ENCODE measurements at regions not wholly inside any gene's neighbourhood (a gene's known extent, or its start where the extent isn't known, plus 50 kb on each side); places are given as distances from the start of the nearest gene placed in this dataset.

GRCh38 chr2:19723021-19723420 is 178.8 kb downstream of the TTC32 start (continued):
- no peak for TF ChIP-seq TRAFD1 (CRISPR knock-in tag; IDR thresholded peaks at IDR 0.05; ENCODE audit: borderline replicate concordance)
- no peak for TF ChIP-seq ZBTB34 (CRISPR knock-in tag; IDR thresholded peaks at IDR 0.05)
- TF ChIP-seq RBM39 (IDR thresholded peaks at IDR 0.05; ENCODE audit: low read depth, low read length, poor library complexity, severe bottlenecking), result no peak
- no peak for TF ChIP-seq MYC (CRISPR knock-in tag; IDR thresholded peaks at IDR 0.05; ENCODE audit: borderline replicate concordance)
- no peak for TF ChIP-seq NCOR1 (IDR thresholded peaks at IDR 0.05; ENCODE audit: borderline replicate concordance, low read length)
- no peak for TF ChIP-seq PAWR (CRISPR knock-in tag; IDR thresholded peaks at IDR 0.05; ENCODE audit: borderline replicate concordance)
- TF ChIP-seq WIZ (CRISPR knock-in tag; IDR thresholded peaks at IDR 0.05), result no peak

GRCh38 chr2:19722531-19722971 is 179.2 kb downstream of the TTC32 start:
- H3K27me3 ChIP-seq (ENCODE audit: control insufficient read depth in 1 of 2, insufficient read depth in 2 of 2, low read length in 2 of 2), result peaks cover 0 to 25% of the 10 kb centered on the region in 2 experiments; a peak in 2 of 5 replicates
- no peaks in the 10 kb centered on the region for H3K36me3 ChIP-seq (replicated peaks in 1 of 2; ENCODE audit: control insufficient read depth in 1 of 2, insufficient read depth in 2 of 2, low read length in 2 of 2)
- H3K4me2 ChIP-seq (ENCODE audit: low read depth, low read length), result no peak overlapping the region
- H4K20me1 ChIP-seq (ENCODE audit: insufficient read depth, low read length), result no peaks in the 10 kb centered on the region
- H3K4me3 ChIP-seq (replicated peaks in 1 of 3; ENCODE audit: insufficient read depth in 1 of 3, low read depth in 2 of 3, low read length in 3 of 3), result no peak overlapping the region
- no peaks in the 10 kb centered on the region for H3K4me1 ChIP-seq (ENCODE audit: insufficient read depth, low read length)
- BruUV-seq (replicated peaks), result no TSS peak
- no peak overlapping the region for H2AFZ ChIP-seq (ENCODE audit: low read length)
- intact Hi-C loops (cut with micrococcal nuclease; ENCODE audit: unreplicated experiment) (no loop called here), in situ Hi-C loops (cut with HindIII; ENCODE audit: extremely low pct_ligation_motif_present, low pct_unique_long_range_greater_than_20kb) (no loop called here)
- no peak overlapping the region for H3K27ac ChIP-seq (ENCODE audit: extremely low read length, insufficient read depth, low read length)
- H3K9me3 ChIP-seq (ENCODE audit: low read length), result no peaks in the 10 kb centered on the region
- no peaks in the 10 kb centered on the region for H3K79me2 ChIP-seq (ENCODE audit: insufficient read depth, low read length)
- FAIRE-seq (no peak), ATAC-seq (no peak), DNase-seq (ENCODE audit: low spot score) (no peak)
- H3K9ac ChIP-seq (ENCODE audit: insufficient read depth, low read depth, low read length), result no peak overlapping the region
- ChIA-PET POLR2A (no interaction called here), CTCF (ENCODE audit: low intra/inter-chr PET ratio, low total read pairs) (no interaction called here)
- 37% methylated on average over 3 of the region's 3 CpGs for WGBS (ENCODE audit: low lambda C conversion rate)
- TF ChIP-seq ZNF441 (CRISPR knock-in tag; IDR thresholded peaks at IDR 0.05; ENCODE audit: borderline replicate concordance) (no peak), SUZ12 (IDR thresholded peaks at IDR 0.05; ENCODE audit: low read depth, low read length) (no peak), TFDP1 (CRISPR knock-in tag; IDR thresholded peaks at IDR 0.05; ENCODE audit: borderline replicate concordance) (no peak), TRIM24 (CRISPR knock-in tag; IDR thresholded peaks at IDR 0.05) (no peak), HMG20B (CRISPR knock-in tag; conservative IDR thresholded peaks at IDR 0.05) (no peak), GPN1 (CRISPR knock-in tag; IDR thresholded peaks at IDR 0.05; ENCODE audit: borderline replicate concordance) (no peak), SYNCRIP (IDR thresholded peaks at IDR 0.05; ENCODE audit: insufficient read depth, low read depth, low read length) (no peak), REL (CRISPR knock-in tag; conservative IDR thresholded peaks at IDR 0.05) (no peak), ATF7-NPFF (CRISPR knock-in tag; IDR thresholded peaks at IDR 0.05; ENCODE audit: low read depth) (no peak), DMAP1 (CRISPR knock-in tag; IDR thresholded peaks at IDR 0.05) (no peak), IRF2 (CRISPR knock-in tag; IDR thresholded peaks at IDR 0.05) (no peak), ZNF558 (CRISPR knock-in tag; IDR thresholded peaks at IDR 0.05; ENCODE audit: borderline replicate concordance) (no peak)

Data from HepG2 (cell line).